ENCODE measurements at regions not wholly inside any gene's neighbourhood (a gene's known extent, or its start where the extent isn't known, plus 50 kb on each side); places are given as distances from the start of the nearest gene placed in this dataset.

DNA sequence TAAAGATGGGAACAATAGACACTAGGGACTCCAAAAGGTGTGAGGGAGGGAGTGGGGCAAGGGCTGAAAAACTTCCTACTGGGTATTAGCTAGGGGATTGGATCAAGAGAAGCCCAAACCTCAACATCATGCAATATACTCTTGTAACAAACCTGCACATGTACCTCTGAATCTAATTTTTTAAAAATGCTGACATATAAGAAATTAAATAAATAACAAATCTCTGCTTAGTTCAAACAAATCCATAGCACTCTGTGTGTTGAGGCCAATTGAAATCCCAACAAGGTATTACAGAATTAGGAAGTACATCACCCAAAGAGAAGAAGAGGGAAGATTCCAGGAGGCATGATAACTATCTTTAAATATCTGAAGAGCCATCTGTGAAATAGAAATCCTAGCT is 55.4 kb upstream of the CDH20 start:
- intact Hi-C loops (cut with micrococcal nuclease) = no loop called here
- no peaks in the 10 kb centered on the region for H3K36me3 Mint-ChIP-seq (ENCODE audit: low read depth)
- H3K9me3 Mint-ChIP-seq = no peaks in the 10 kb centered on the region
- H3K4me1 Mint-ChIP-seq = no peaks in the 10 kb centered on the region
- H3K4me3 Mint-ChIP-seq = no peak overlapping the region
- no peak for DNase-seq
- no peaks in the 10 kb centered on the region for H3K27me3 Mint-ChIP-seq
- no peak overlapping the region for H3K27ac Mint-ChIP-seq

GRCh38 chr18:61281431-61281830 is 51.8 kb upstream of the CDH20 start:
- Mint-ChIP-seq H3K4me3 (no peak overlapping the region), H3K27me3 (no peaks in the 10 kb centered on the region), H3K9me3 (no peaks in the 10 kb centered on the region), H3K4me1 (no peaks in the 10 kb centered on the region), H3K36me3 (ENCODE audit: low read depth) (no peaks in the 10 kb centered on the region), H3K27ac (no peak overlapping the region)
- intact Hi-C loops (cut with micrococcal nuclease) = no loop called here
- DNase-seq = no peak

DNA sequence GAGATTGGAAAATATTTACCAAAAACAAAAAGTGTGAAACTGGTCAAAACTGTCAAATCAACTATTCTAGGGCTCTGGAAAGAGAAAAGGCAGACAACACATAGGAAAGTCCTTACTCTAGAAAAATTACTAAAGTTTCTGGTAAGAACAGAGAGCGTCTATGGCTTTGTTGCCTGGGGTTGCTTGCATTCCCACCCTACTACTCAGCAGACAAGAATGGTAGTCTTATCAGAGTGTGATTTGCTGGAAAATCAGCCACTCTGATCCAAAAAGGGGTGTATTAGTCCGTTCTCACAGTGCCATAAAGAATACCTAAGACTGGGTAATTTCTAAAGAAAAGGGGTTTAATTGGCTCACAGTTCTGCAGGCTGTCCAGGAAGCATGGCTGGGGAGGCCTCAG is 50.3 kb upstream of the CDH20 start:
- no peak for DNase-seq
- Mint-ChIP-seq H3K27me3 (no peaks in the 10 kb centered on the region), H3K4me3 (no peak overlapping the region), H3K27ac (no peak overlapping the region), H3K36me3 (ENCODE audit: low read depth) (no peaks in the 10 kb centered on the region), H3K9me3 (no peaks in the 10 kb centered on the region), H3K4me1 (no peaks in the 10 kb centered on the region)
- intact Hi-C loops (cut with micrococcal nuclease) = no loop called here
